Adipocyte (in vitro differentiated cells): ENCODE measurements at regions not wholly inside any gene's neighbourhood (a gene's known extent, or its start where the extent isn't known, plus 50 kb on each side); places are given as distances from the start of the nearest gene placed in this dataset.
A peak's percentile ranks its signal among the peaks of the same experiment; 100 is the strongest.

Experiments used
- DNase-seq: peaks from one replicate; pipeline ENCODE4 v3.0.0-alpha.2; 2015; ENCODE audit warnings: low read depth
- H3K27me3 ChIP-seq: replicated peaks from 2 replicates; pipeline ENCODE4 v1.7.0; 2013; ENCODE audit warnings: mild to moderate bottlenecking, low read length, moderate library complexity; ENCODE audit not compliant: control insufficient read depth, insufficient read depth
- H3K36me3 ChIP-seq: 2 replicates; pipeline ENCODE4 v1.7.0; 2013; ENCODE audit warnings: low read length, mild to moderate bottlenecking, moderate library complexity; ENCODE audit not compliant: control insufficient read depth, insufficient read depth, severe bottlenecking
- H3K4me1 ChIP-seq: 2 replicates; pipeline ENCODE4 v1.7.0; 2013; ENCODE audit warnings: mild to moderate bottlenecking, low read length, moderate library complexity; ENCODE audit not compliant: control insufficient read depth, insufficient read depth
- H3K4me3 ChIP-seq: 2 replicates; pipeline ENCODE4 v1.7.0; 2013; ENCODE audit warnings: mild to moderate bottlenecking, low read length, moderate library complexity
- H3K9ac ChIP-seq: 2 replicates; pipeline ENCODE4 v1.7.0; 2013; ENCODE audit warnings: mild to moderate bottlenecking, low read length, moderate library complexity
- H3K9me3 ChIP-seq: 2 replicates; pipeline ENCODE4 v1.7.0; 2013; ENCODE audit warnings: mild to moderate bottlenecking, low read length, moderate library complexity; ENCODE audit not compliant: control insufficient read depth

GRCh38 chr1:234718496-234719453 lies 108.8 kb upstream of the IRF2BP2 start:
- no peak for DNase-seq
- Histone ChIP-seq H3K36me3 (no peaks in the 10 kb centered on the region), H3K9me3 (no peaks in the 10 kb centered on the region), H3K4me1 (peaks cover 78% of the 10 kb centered on the region), H3K9ac (peak overlapping the region; percentile 9), H3K27me3 (no peaks in the 10 kb centered on the region), H3K4me3 (no peak overlapping the region)

DNA sequence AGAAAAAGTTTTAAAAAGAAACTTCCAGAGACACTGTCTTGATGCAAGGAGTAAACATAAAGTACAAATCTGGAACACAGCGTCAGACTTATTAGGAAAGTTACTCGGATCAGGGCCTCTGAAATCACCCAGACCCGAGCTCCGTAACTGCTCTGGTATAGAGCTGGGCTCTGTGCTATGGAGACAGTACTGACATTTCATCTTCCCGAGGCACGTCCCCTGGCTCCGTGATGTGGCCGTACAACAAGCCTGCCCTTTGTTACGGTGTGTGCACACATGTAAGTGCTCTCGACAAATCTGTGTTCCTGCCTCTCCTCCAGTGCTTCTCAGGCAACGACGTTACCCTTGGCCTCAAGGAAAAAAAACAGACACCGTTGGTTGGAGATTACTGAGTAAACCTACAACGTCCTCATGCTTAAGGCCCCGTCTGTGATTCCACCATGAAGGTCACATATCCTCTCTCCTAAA lies 107.0 kb upstream of the IRF2BP2 start:
- Histone ChIP-seq H3K36me3 (no peaks in the 10 kb centered on the region), H3K27me3 (no peaks in the 10 kb centered on the region), H3K4me3 (no peak overlapping the region), H3K9ac (peak overlapping the region; percentile 17), H3K4me1 (peaks cover 60% of the 10 kb centered on the region), H3K9me3 (no peaks in the 10 kb centered on the region)
- no peak for DNase-seq

DNA sequence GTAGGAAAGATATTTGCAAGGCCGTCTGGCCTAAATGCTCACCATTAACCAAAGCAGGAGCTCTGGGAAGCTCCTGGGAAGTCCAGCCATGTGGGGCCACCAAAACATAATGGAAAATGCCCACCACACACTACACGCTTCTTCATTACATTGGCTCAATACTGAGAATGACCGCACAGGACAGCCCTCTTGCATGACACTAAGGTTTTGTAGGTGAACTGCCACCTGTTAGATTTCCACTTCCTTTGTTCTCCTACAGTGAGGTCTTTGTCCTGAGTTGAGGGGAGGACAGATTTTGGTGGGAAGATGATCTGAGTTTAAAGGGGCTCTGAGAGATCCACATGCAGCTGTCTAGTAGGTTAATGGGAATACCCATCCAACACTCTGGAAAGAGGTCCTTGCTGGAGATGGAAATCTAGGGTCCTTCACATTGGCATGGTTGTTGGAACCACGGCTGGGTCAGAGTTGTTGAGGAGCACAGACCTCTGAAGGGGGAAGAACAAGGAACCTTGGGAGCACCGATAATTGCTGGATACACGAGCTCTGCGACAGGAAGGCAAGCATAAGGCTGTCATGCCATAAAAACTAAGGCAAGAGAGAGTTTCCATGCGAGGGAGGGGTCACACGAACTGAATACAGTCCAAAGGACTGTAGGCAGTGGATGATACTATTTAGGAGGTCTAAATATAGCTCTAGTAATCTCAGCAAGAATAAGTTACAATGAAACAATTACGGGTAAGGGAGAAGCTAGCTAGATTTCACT lies 105.5 kb upstream of the IRF2BP2 start:
- Histone ChIP-seq H3K27me3 (no peaks in the 10 kb centered on the region), H3K4me3 (no peak overlapping the region), H3K4me1 (peaks cover 45% of the 10 kb centered on the region), H3K36me3 (no peaks in the 10 kb centered on the region), H3K9ac (peak overlapping the region; percentile 31), H3K9me3 (no peaks in the 10 kb centered on the region)
- no peak for DNase-seq

DNA sequence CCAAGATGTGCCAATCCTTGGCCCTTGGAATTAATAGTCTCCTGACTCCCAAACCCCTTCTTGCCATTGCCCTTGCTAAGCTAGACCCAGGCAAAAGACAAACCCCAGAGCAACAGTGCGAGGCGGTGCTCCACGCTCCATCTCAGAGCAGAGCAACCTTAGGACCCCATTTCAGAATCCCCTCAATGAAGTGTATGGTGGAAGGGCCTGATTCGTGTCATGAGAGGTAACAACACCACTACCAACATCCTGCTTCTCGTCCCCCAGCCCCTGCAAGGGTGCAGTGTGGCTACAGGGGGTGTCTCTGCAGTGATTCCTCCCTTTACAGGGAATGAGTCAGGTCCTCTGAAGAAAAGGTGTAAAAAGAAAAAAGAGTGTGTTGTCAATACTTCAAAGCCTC lies 103.9 kb upstream of the IRF2BP2 start:
- DNase-seq: no peak

GRCh38 chr1:234713440-234713839 lies 103.5 kb upstream of the IRF2BP2 start:
- Histone ChIP-seq H3K36me3 (no peaks in the 10 kb centered on the region), H3K4me1 (peaks cover 25% of the 10 kb centered on the region), H3K9ac (no peak overlapping the region), H3K27me3 (no peaks in the 10 kb centered on the region), H3K4me3 (no peak overlapping the region), H3K9me3 (no peaks in the 10 kb centered on the region)
- DNase-seq: no peak

More for the DNA sequence above, 103.9 kb upstream of the IRF2BP2 start:
- H3K9me3 ChIP-seq: no peaks in the 10 kb centered on the region
- no peaks in the 10 kb centered on the region for H3K36me3 ChIP-seq
- H3K9ac ChIP-seq: no peak overlapping the region
- no peak overlapping the region for H3K4me3 ChIP-seq
- H3K4me1 ChIP-seq: peaks cover 29% of the 10 kb centered on the region
- H3K27me3 ChIP-seq: no peaks in the 10 kb centered on the region

DNA sequence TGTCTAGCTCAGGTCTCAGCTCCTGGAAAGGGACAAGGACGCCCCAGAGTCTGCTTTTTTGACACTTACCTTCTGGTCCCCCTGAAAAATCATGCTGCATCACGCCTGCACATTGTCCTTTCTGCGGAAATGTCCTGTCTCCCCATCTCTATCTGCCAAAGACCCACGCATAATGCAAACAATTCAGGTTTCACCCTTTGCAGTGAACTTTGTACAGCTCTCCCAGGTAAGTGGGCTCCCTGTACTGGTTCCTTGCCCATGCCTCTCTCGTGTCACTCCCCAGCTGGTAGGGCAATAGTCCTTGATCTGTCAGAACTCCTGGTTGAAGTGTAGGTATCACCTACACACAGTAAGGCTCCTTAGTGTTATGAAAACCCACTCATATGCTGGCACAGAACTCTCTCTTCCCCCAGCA lies 102.9 kb upstream of the IRF2BP2 start:
- H3K4me3 ChIP-seq: no peak overlapping the region
- no peaks in the 10 kb centered on the region for H3K27me3 ChIP-seq
- H3K4me1 ChIP-seq: peaks cover 22% of the 10 kb centered on the region
- H3K9me3 ChIP-seq: no peaks in the 10 kb centered on the region
- H3K9ac ChIP-seq: no peak overlapping the region
- DNase-seq: no peak
- no peaks in the 10 kb centered on the region for H3K36me3 ChIP-seq

DNA sequence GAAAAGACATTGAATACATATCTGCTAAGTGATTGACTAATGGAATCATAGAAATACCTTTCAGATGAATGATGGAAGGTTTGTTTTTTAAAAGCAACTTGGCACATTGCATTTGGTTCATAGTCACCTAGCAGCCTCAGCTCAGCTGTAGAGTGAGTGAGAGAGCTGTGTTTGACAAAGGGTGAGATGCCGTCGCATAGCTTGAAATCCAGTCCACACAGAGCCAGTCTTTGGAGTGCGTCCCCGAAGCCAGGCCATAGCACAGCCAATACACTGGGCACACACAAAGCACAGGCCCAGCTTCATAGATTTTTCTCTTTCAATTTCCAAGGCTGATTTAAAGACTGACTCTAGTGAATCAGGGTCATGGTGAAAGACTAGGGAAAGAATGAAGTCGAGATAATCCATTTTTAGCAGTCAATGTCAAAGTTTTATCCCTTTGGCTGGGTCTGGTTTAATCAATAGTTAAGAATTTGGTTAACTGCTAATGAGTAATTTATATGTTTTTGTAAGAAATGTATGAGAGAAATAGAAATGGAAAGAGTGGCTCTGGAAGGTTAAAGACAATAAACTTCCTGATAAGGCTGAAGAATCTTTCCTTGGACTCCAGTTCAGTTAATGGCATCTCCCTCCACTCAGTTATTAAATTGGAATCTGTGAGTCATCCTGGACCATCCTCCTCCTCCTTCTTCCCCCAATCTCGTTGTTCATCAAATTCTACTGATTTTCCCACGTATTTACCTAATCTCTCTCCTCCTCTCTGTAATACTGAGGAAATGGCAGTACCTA lies 101.2 kb upstream of the IRF2BP2 start:
- no peak for DNase-seq
- Histone ChIP-seq H3K9me3 (no peaks in the 10 kb centered on the region), H3K27me3 (no peaks in the 10 kb centered on the region), H3K9ac (no peak overlapping the region), H3K4me1 (peaks cover 18% of the 10 kb centered on the region), H3K4me3 (no peak overlapping the region), H3K36me3 (no peaks in the 10 kb centered on the region)

DNA sequence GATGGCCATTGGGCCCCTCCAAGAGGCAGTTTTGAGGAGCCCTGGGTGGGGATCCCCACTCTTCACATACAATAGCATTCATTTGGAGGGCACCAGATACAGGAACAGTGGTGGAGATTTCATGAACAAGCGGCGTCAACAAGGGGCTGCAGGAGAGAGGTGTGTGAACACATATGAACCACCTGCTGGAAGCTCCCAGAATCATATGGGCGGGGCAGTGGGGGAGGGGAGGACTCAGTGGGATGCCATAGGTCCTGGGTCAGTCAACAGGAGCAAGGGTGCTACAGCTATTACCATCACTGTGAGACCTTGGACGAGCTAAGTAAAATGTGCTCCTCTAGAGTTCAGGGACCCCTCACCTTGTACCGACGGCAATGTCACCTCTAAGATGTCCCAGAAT lies 100.4 kb upstream of the IRF2BP2 start:
- no peak overlapping the region for H3K4me3 ChIP-seq
- DNase-seq: no peak
- H3K36me3 ChIP-seq: no peaks in the 10 kb centered on the region

GRCh38 chr1:234709473-234710228 lies 99.7 kb upstream of the IRF2BP2 start:
- Histone ChIP-seq H3K27me3 (no peaks in the 10 kb centered on the region), H3K4me3 (no peak overlapping the region), H3K36me3 (no peaks in the 10 kb centered on the region), H3K9me3 (no peaks in the 10 kb centered on the region), H3K4me1 (peaks cover 10% of the 10 kb centered on the region), H3K9ac (no peak overlapping the region)
- no peak for DNase-seq

More for the DNA sequence above, 100.4 kb upstream of the IRF2BP2 start:
- no peaks in the 10 kb centered on the region for H3K27me3 ChIP-seq
- peaks cover 10% of the 10 kb centered on the region for H3K4me1 ChIP-seq
- no peak overlapping the region for H3K9ac ChIP-seq
- no peaks in the 10 kb centered on the region for H3K9me3 ChIP-seq

- Histone ChIP-seq H3K4me3 (no peak overlapping the region), H3K36me3 (no peaks in the 10 kb centered on the region), H3K9me3 (no peaks in the 10 kb centered on the region), H3K27me3 (no peaks in the 10 kb centered on the region), H3K9ac (no peak overlapping the region), H3K4me1 (peaks cover 10% of the 10 kb centered on the region)
- no peak for DNase-seq
These were observed 98.9 kb upstream of the IRF2BP2 start for GRCh38 chr1:234708700-234709395.
